GM12873 (cell line): ENCODE measurements at regions not wholly inside any gene's neighbourhood (a gene's known extent, or its start where the extent isn't known, plus 50 kb on each side); places are given as distances from the start of the nearest gene placed in this dataset.

ENCODE experiments used
- CTCF ChIP-seq: IDR thresholded peaks from 2 replicates; pipeline ENCODE4 v1.5.1; 2012; ENCODE audit warnings: low read depth, mild to moderate bottlenecking, moderate library complexity, low read length, control low read depth; ENCODE audit not compliant: insufficient read depth; ENCODE audit errors: missing control alignments

GRCh38 chr4:179751669-179752068 is 2309.4 kb upstream of the AGA start:
- no peak for TF ChIP-seq CTCF

- no peak for TF ChIP-seq CTCF
Observed at GRCh38 chr4:179755322-179755721, 2313.1 kb upstream of the AGA start.

- no peak for TF ChIP-seq CTCF
Observed at GRCh38 chr4:179757641-179758040, 2315.4 kb upstream of the AGA start.

- no peak for TF ChIP-seq CTCF
Observed at GRCh38 chr4:179762840-179763239, 2320.6 kb upstream of the AGA start.

- no peak for TF ChIP-seq CTCF
Observed at GRCh38 chr4:179766938-179767337, 2324.7 kb upstream of the AGA start.

- TF ChIP-seq CTCF = no peak
Observed at GRCh38 chr4:179768996-179769395, 2326.8 kb upstream of the AGA start.

- TF ChIP-seq CTCF = no peak
Observed at GRCh38 chr4:179797738-179798137, 2355.5 kb upstream of the AGA start.
